Hepatocyte (in vitro differentiated cells): ENCODE measurements at regions not wholly inside any gene's neighbourhood (a gene's known extent, or its start where the extent isn't known, plus 50 kb on each side); places are given as distances from the start of the nearest gene placed in this dataset.

Experiments
- EZH2 ChIP-seq: fragments of 200-600 bp; sonication (generic); IDR thresholded peaks from 2 replicates; pipeline ENCODE4 v1.6.1; 2016; ENCODE audit warnings: antibody characterized with exemption, mild to moderate bottlenecking, borderline replicate concordance
- TF ChIP-seq, protein P1 (sequence below): fragments of 200-600 bp; sonication (generic); IDR thresholded peaks from 2 replicates; pipeline ENCODE4 v1.5.1; 2016; ENCODE audit warnings: antibody characterized with exemption, mild to moderate bottlenecking; ENCODE audit not compliant: poor library complexity

DNA sequence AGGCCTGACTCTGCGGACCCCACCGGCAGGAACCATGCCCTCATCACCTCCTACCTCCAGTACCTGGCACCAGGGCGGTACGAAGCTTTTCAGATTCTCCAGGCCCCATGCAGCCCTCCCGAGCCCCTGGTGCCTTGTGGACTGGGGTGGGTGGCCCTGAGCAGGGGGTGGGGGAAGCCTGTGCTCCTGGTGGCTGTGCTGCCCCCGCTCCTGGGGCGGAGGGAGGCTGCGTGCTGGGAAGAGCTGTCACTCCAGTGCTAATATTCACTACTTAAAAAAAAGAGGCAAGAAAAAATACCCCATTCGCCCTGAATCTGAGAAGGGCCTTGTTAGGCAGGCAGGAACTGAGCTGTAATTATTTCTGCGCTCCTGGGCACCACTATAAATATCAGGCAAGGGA, 111.8 kb downstream of the ENGASE start:
- TF ChIP-seq, protein P1, sequence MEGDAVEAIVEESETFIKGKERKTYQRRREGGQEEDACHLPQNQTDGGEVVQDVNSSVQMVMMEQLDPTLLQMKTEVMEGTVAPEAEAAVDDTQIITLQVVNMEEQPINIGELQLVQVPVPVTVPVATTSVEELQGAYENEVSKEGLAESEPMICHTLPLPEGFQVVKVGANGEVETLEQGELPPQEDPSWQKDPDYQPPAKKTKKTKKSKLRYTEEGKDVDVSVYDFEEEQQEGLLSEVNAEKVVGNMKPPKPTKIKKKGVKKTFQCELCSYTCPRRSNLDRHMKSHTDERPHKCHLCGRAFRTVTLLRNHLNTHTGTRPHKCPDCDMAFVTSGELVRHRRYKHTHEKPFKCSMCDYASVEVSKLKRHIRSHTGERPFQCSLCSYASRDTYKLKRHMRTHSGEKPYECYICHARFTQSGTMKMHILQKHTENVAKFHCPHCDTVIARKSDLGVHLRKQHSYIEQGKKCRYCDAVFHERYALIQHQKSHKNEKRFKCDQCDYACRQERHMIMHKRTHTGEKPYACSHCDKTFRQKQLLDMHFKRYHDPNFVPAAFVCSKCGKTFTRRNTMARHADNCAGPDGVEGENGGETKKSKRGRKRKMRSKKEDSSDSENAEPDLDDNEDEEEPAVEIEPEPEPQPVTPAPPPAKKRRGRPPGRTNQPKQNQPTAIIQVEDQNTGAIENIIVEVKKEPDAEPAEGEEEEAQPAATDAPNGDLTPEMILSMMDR, result no peak
- TF ChIP-seq EZH2, result no peak
